Left ventricle myocardium inferior (tissue), 1 donor: ENCODE measurements at regions not wholly inside any gene's neighbourhood (a gene's known extent, or its start where the extent isn't known, plus 50 kb on each side); places are given as distances from the start of the nearest gene placed in this dataset.

Experiments used
- DNase-seq: peaks from one replicate; pipeline ENCODE4 v3.0.0-alpha.2; 2020
- H3K27ac ChIP-seq: fragments of 200-600 bp; replicated peaks from 2 replicates; pipeline ENCODE4 v1.8.0; 2021
- H3K27me3 ChIP-seq: fragments of 200-600 bp; 2 replicates; pipeline ENCODE4 v1.8.0; 2021; ENCODE audit warnings: low read depth
- H3K36me3 ChIP-seq: fragments of 200-600 bp; 2 replicates; pipeline ENCODE4 v1.8.0; 2021
- H3K4me1 ChIP-seq: fragments of 200-600 bp; 2 replicates; pipeline ENCODE4 v1.8.0; 2021
- H3K4me3 ChIP-seq: fragments of 200-600 bp; 2 replicates; pipeline ENCODE4 v1.8.0; 2021; ENCODE audit warnings: mild to moderate bottlenecking, moderate library complexity
- H3K9me3 ChIP-seq: fragments of 200-600 bp; replicated peaks from 2 replicates; pipeline ENCODE4 v1.8.0; 2021
- intact Hi-C: fragments of 100-400 bp; cut with micrococcal nuclease; formaldehyde crosslinking; loops from one replicate; pipeline ENCODE4 v1.11.0; 2022
- TF ChIP-seq, protein P1 (sequence below): fragments of 200-600 bp; IDR thresholded peaks from 2 replicates; pipeline ENCODE4 v1.8.0; 2021; ENCODE audit warnings: antibody characterized with exemption, mild to moderate bottlenecking, borderline replicate concordance
- donor health status: DM: no; HTN: yes; CAD: no; lungs with severe emphysema.

DNA sequence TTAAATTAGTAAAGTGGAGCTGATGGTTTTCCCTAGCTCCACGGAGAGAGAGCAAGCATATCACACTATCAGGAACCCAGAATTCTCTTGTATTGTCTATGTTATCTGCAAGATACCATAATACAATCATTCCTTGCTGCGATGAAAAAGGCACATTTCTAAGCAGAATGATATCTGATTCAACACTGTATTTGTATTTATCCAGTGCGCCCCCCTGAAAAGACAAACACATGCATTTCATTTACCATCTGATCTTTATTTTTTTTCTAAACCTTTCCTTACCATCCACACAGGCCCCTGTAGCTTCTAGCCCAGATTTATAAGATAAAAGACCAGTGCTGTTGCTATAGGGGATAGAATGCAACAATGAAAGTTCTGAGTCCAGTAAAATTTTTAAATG, 420.6 kb downstream of the TDRD15 start:
- Histone ChIP-seq H3K27me3 (no peaks in the 10 kb centered on the region), H3K27ac (no peak overlapping the region), H3K36me3 (no peaks in the 10 kb centered on the region), H3K4me1 (no peaks in the 10 kb centered on the region), H3K9me3 (no peaks in the 10 kb centered on the region), H3K4me3 (no peak overlapping the region)
- no peak for DNase-seq
- intact Hi-C loops: no loop called here
- TF ChIP-seq, protein P1, sequence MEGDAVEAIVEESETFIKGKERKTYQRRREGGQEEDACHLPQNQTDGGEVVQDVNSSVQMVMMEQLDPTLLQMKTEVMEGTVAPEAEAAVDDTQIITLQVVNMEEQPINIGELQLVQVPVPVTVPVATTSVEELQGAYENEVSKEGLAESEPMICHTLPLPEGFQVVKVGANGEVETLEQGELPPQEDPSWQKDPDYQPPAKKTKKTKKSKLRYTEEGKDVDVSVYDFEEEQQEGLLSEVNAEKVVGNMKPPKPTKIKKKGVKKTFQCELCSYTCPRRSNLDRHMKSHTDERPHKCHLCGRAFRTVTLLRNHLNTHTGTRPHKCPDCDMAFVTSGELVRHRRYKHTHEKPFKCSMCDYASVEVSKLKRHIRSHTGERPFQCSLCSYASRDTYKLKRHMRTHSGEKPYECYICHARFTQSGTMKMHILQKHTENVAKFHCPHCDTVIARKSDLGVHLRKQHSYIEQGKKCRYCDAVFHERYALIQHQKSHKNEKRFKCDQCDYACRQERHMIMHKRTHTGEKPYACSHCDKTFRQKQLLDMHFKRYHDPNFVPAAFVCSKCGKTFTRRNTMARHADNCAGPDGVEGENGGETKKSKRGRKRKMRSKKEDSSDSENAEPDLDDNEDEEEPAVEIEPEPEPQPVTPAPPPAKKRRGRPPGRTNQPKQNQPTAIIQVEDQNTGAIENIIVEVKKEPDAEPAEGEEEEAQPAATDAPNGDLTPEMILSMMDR: no peak

DNA sequence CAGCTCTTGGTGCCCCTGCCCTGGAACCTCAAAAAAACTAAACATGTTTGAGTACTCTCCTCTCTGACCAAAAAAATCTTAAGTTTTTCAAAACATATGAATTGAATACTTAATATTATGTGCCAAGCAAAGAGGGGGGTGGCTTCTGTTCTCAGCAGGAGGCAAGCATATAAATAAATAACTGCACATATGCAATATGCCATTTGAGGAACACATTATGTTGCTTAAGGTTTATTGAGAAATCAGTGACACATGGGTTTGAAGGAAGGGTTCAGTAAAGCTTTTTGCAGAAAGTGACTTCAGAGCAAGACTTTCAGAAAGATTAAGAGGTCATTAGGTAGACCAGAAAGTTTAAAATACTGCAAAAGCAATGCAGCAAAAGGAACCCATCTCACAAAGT, 429.2 kb downstream of the TDRD15 start:
- no peaks in the 10 kb centered on the region for H3K9me3 ChIP-seq
- no peaks in the 10 kb centered on the region for H3K27me3 ChIP-seq
- no peak for DNase-seq
- H3K36me3 ChIP-seq: no peaks in the 10 kb centered on the region
- no peaks in the 10 kb centered on the region for H3K4me1 ChIP-seq
- no peak overlapping the region for H3K4me3 ChIP-seq
- TF ChIP-seq, protein P1: no peak
- intact Hi-C loops: no loop called here
- H3K27ac ChIP-seq: no peak overlapping the region

DNA sequence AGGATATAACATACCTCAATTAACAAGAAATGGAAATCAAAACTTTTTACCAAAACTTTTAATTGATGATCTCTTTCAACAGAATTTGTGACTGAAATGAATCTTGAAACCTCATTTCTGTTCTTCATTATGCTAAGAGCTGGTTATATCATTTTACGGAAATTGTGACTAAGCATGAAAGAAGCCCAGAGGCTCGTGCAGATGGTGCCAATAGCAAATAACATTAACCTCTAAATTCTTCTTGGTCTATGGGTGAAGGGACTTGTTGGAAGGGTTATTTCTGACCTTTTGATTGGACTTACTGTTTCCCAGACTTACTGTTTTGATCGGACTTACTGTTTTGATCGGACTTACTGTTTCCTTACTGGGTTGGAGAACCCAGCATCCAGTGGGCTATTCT, 435.6 kb downstream of the TDRD15 start:
- H3K27me3 ChIP-seq: no peaks in the 10 kb centered on the region
- intact Hi-C loops: no loop called here
- H3K9me3 ChIP-seq: no peaks in the 10 kb centered on the region
- H3K27ac ChIP-seq: no peak overlapping the region
- H3K36me3 ChIP-seq: no peaks in the 10 kb centered on the region
- H3K4me3 ChIP-seq: no peak overlapping the region
- H3K4me1 ChIP-seq: no peaks in the 10 kb centered on the region
- no peak for DNase-seq
- TF ChIP-seq, protein P1: no peak

DNA sequence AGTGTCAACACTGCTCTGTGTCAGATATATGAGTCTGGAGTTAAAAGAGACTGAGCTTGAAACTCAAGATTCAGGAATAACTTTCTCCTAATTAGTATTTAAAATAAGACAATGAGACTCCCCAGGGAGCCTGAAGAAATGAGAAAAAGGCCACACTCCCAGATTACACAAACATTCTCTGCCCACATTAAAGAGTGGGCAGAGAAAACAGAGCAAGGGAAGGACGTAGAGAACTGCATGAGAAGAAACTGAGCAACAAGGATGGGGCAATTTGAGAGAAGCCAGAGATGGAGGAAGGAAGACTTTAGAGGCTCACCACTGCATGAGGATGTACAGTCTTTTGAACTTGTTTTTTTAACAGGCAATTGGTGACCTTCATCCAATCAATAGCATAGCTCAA, 438.2 kb downstream of the TDRD15 start:
- H3K27me3 ChIP-seq: no peaks in the 10 kb centered on the region
- no peak for DNase-seq
- no peaks in the 10 kb centered on the region for H3K4me1 ChIP-seq
- TF ChIP-seq, protein P1: no peak
- intact Hi-C loops: no loop called here
- no peak overlapping the region for H3K4me3 ChIP-seq
- H3K27ac ChIP-seq: no peak overlapping the region
- no peaks in the 10 kb centered on the region for H3K9me3 ChIP-seq
- H3K36me3 ChIP-seq: no peaks in the 10 kb centered on the region

DNA sequence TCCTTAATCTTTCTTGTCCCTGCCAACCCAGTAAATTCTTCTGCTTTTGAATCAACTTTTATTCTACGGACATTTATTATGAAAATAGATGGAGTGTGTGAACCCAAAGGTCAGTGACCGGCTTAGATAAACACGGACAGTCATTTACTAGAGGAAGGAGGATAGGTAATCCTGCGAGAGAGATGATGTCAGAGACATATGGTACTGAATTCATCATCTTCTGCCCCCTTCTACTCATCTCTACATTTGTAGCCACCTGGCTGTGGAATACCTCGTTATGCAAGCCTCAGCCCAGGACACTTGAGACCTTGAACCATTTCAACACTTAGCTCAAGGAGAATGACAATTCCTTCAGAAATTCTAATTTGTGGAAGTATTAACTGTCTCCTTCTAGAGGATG, 443.6 kb downstream of the TDRD15 start:
- no peaks in the 10 kb centered on the region for H3K36me3 ChIP-seq
- no peak for DNase-seq
- no peaks in the 10 kb centered on the region for H3K9me3 ChIP-seq
- TF ChIP-seq, protein P1: no peak
- no peaks in the 10 kb centered on the region for H3K4me1 ChIP-seq
- no peak overlapping the region for H3K27ac ChIP-seq
- no peaks in the 10 kb centered on the region for H3K27me3 ChIP-seq
- intact Hi-C loops: no loop called here
- no peak overlapping the region for H3K4me3 ChIP-seq

DNA sequence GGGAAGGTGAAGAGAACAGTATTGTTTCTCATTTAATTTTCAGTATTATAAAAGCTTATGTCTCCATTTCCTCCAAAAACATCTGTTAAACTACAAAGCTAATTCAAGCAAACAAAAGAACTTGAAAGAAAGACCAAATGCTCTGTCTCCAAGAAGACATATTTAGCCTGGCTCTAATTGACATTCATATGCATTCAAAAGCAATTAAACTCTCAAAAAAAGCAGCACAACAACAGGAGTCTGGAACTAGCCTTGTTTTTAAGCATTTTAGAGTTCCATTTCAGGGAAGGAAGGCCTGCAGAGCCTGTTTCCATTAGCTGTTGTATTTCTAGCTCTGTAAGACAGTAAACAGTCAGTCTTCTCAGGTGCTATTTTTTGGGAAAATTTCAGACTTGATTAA, 447.9 kb downstream of the TDRD15 start:
- TF ChIP-seq, protein P1: no peak
- Histone ChIP-seq H3K36me3 (no peaks in the 10 kb centered on the region), H3K9me3 (no peaks in the 10 kb centered on the region), H3K4me1 (no peaks in the 10 kb centered on the region), H3K27me3 (no peaks in the 10 kb centered on the region), H3K27ac (no peak overlapping the region), H3K4me3 (no peak overlapping the region)
- intact Hi-C loops: no loop called here
- DNase-seq: no peak
